Dermis blood vessel endothelial cell (primary cell): ENCODE measurements at regions not wholly inside any gene's neighbourhood (a gene's known extent, or its start where the extent isn't known, plus 50 kb on each side); places are given as distances from the start of the nearest gene placed in this dataset.
"Not testable (repeated sequence)": the region's sequence is repeated elsewhere in the genome, so short reads cannot be mapped to it uniquely, and the experiment has no call there.

Source experiments
- DNase-seq: peaks from one replicate; pipeline ENCODE4 v3.0.0; 2010

DNA sequence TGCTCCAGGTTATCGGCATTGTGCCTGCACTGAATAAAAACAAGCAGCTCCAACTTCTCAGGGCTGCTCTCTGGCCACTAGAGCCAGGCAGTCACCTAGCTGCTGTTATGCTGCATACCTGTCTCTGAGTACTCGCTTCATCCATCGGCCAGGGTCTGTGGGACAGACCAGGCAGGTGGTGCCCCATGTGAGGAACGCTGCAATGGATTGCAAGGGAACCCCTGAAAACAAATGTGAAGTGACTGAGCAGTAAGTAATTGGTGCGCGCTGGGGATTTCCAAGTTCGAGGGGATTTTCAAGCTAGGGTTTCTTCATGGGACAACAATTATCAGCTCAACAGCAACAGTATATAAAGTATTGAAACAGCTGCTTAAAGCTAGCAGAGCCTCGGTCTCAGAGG lies 965.3 kb downstream of the AACS start:
- DNase-seq, result no peak

DNA sequence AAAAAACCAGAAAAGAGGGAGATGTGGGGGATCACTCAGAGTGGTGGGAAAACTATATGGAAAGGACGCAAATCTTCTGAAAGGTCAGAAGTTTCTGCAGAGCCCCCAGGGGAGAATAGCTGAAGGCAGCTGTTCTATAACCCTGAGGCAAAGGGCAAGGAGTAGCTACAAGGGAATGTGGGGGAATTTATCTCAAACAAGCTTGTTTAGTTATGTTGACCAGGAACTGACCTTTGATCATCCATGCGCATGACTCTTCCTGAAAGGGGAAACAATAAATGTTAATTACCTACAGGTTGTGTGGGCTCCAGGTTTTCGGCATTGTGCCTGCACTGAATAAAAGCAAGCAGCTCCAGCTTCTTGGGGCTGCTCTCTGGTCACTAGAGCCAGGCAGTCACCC lies 968.5 kb downstream of the AACS start:
- no peak for DNase-seq

DNA sequence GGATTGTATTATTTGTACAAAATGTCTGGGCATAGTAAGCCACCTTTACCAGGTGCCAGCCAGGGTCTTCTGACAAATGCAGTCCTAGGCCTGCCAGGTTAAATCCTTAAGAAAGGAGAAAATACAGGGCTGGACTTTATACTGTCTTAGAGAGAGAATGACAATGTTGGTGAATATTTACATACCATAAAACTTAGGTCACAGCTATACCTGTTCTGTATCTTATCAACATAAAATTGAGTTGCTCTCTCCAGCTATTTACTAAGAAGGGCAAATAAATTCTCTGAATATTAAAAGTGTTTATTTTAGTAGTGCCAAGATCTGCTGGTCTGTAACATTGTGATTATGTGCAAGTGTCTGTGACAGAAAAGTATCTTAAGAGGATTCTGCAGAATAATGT lies 971.1 kb downstream of the AACS start:
- DNase-seq, result no peak

DNA sequence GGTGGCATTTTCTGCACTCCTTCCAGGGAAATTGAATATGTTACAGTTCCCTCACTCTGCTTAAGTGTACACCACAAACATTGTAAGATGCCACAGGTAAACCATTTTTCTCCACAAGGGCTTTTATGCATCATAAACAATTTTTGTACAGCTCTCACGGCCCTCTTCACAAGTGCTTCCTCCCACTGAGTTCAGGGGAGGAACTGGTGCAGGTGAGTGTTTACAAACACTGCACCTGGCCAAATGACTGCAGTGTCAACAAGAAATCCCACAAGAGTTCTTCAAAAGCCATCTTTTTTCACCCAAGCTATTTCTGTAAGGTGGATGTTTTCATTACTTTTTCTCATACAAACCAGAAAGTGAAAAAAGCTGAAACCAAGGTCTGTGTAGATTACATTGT lies 973.2 kb downstream of the AACS start:
- DNase-seq, result no peak

DNA sequence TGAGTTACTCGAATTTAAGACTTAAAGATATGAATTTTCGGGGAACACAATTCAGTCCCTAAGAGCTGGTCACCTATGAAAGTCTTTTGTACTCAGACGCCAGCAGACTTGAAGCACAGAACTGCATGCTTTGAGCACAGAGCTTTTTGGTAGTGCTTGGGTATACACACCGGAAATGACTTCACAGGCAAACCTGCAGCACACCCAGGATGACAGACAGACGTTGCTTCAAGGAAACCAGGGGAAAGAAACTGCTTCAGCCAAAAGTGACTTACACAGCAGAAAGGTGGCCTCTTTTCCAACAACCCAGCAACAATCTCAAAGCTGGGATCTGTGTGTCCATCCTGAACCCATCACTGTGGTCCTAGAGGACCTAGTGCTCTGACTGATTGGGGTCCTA lies 975.1 kb downstream of the AACS start:
- DNase-seq, result no peak

DNA sequence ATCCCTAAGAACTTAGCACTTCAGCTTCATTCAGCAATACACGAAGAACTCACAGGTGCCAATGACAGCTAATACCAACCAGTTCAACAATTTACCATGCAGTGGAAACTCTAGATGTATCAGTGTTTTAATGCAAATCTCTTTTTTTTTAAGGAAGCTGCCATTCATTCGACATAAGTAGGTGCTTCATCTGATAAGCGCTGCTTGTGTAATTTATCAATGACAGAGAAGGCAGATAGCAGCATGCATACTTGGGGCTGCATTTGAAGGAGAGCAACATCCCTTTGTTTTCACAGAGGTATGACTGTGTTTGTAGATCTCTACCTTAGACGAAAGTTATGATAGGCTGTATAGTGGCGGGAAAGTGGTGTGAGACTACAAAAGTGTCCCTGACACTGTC lies 977.1 kb downstream of the AACS start:
- DNase-seq, result no peak

DNA sequence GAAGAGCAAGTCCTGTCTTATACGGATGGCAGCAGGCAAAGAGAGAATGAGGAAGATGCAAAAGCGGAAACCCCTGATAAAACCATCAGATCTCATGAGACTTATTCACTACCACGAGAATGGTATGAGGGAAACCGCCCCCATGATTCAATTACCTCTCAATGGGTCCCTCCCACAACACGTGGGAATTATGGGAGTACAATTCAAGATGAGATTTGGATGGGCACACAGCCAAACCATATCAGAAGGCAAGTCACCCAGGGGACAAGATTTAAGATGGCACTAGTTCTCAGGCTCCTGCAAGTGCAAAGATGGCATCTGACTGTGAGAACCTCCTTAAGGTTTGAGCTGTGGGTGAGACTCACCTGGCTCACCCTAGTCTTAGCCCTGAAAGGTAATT lies 984.3 kb downstream of the AACS start:
- DNase-seq, result not testable (repeated sequence)

DNA sequence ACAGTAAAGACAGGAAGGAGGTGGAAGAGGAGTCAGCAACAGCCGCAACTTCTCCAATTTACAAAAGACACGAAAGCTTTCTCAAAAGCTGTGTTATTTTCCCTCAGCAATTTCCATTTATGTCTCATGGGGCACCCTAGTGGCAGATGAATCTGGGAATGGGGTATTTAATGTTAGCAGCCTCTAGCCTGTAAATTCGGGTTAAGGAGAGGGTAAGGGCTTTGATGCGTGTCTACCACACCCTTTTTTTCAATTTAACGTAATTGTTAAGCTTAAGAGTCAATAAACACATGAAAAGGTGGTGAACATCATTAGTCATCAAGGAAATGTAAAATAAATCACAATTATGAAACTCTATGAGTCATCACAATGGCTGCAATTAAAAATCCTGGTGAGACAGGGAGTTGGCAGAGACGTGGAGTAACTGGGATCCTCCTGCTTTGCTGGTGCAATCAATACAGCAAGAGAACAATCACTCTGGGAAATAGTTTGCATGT lies 986.4 kb downstream of the AACS start:
- no peak for DNase-seq

DNA sequence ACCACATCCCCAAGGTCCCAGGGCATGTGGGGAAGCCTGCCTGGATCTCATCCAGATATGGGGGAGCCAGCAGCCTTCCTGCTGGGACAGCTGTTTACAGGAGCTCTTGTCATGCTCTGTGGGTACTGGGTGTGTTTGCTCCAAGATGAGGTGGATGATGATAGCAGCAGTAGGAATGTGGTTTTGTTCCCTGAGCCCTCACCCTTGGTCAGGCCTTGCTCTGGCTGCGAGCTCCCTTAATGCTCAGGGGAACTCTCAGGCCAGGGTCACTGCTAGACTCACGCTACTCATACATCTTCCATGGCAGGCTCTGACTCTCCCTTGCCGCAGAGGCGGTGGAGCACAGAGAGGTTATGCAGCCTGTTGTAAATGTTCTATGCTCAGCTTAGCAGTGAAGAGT lies 990.3 kb downstream of the AACS start:
- DNase-seq, result no peak

DNA sequence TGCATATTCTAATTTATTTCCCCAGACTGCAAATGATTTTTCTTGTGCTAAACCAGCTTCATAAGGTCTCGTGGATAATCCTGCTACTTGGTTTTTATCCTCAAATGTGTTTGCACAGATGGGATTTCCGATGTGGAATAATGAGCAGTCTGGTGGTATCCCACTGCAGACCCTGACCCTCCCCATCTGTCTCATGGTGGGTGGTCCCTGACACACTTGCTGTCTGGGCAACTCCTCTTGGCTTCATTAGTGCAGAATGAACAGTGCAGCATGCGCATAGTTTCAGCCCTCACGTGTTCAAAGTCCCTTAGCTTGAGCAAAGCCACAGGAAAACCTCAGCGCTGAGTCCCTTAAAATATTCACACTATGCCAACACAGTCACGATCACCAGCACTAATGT lies 996.5 kb downstream of the AACS start:
- no peak for DNase-seq

DNA sequence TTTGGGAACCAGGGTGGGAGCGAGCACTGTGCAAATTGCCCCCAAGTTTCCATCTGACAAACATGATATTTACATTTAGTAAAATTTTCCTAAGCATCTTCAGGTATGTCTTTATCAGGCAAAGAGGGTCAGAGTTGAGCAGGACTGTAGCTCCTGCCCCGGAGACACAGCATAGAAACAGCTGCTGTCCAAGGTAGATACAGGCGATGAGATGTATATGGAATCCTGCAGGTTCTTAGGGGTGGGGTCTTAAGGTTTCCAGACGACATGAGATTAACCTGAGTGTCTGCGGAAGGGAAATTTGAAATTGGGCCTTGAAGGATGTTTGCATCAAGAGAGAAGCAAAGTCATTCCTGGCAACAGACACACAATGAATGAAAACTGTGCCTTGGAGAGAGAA lies 998.8 kb downstream of the AACS start:
- no peak for DNase-seq

DNA sequence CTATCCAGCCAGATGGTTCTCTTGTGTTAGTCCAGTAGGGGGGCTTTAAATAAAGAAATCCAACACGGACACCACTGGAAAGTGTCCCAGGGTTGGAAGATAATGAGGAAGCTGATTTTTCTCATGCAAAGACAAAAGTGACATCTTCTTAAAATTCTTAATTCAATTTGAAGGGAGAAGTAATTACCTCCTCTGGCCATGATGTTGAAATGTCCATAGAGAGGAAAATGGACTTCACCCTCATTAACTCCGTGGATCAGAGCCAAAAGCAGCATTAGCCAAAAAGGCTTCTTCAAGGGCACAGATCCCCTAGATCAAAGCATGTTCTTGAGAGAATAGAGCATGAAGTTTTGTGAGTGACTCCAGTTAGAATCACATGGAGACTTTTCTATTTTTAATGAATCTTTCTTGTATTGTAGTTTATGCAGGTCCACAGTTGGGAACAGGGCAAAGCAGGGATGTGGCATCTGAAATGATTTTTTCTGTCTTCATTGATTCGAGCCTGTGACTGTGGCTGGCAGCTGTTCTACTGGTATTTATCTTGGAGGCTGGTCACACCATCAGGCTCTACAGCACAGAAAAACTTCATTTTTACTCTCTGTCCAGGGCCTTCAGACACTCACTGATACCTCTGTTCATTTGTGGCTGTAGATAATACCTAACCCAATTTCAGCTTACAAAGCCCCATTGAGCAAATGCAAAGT lies 1002.5 kb downstream of the AACS start:
- DNase-seq, result no peak

DNA sequence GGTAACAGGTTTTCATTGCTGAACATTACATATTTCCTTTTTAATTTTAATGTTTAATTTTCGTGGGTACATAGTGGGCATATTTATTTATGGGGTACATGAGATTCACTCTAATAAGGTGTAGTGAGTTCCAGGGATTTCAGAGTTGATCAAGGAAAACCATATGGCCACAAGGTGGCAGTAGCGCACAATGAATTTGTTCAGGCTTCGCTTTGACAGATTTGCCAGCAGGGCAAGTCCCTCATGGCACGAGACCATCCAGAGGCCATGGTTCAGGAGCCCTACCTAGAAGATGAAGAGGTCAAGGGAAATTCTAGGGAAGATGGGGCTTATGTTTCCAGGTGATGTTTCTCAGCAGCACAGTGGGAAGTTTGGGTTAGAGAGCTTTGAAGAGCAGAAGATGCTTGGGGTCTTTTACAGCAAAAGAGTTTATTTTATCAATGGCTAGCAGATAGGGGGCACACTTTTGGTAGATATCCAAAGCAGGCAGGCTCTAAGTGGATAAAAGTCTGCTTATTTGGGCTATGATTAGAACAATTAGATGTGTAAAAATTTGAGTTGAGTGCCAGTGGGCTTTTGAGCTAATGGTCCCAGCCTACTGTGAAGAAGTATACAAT lies 1004.4 kb downstream of the AACS start:
- DNase-seq, result peak; percentile 55

DNA sequence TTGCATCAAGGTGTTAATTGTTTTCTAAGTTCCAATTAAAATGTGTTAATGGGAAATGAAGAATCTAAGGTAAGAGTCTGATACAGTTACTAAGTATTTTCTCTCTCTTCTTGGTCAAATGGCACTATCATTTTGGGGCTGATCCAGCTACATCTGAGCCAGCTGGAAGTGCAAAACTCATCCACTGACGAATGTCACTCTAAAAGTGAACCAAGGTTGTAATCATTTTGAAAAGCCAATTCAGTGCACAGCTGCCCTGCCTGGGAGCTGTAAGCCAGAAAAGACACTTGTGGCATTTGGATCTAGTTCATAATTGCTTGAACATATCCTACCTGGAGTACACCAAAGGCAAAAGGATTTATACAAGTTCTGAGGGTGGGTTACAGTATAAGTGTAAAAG lies 1011.3 kb downstream of the AACS start:
- no peak for DNase-seq

DNA sequence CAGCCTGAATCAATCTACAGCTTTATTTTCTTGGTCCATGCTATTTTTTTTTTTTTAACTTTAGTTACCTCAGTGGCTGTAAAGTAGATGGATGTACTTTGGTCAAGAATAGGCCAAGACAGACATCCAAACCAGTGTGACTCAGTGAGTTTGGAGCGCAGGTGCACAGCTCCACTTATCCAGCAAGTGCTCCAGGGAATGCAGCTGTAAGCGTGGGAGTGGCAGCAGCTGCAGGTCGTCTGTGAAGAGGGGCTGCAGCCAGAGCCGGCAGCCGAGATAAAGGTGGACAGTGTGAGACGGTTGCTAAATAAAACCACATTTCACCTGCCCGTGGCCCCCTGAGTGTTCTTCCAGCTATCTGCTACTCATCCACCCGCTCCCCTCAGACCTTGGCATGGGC lies 1018.7 kb downstream of the AACS start:
- no peak for DNase-seq

DNA sequence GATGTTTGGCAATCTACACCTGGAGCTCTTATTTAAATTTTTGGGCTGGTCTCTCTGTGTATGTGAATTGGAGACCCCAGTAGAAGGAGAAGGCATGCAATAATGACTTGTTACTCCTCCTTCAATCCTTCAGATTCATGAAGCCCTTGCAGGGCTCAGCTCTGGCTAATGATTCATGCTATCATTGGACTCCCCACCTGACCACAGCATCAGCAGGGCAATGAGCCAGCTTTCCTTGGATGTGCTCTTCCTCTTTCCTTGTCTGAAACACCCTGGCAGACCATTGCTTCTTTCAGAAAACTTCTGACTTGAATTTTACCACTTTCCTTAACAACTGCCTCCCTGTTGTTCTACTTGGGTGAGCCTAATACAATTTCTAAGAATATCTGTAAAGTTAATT lies 1019.2 kb downstream of the AACS start:
- DNase-seq, result no peak

DNA sequence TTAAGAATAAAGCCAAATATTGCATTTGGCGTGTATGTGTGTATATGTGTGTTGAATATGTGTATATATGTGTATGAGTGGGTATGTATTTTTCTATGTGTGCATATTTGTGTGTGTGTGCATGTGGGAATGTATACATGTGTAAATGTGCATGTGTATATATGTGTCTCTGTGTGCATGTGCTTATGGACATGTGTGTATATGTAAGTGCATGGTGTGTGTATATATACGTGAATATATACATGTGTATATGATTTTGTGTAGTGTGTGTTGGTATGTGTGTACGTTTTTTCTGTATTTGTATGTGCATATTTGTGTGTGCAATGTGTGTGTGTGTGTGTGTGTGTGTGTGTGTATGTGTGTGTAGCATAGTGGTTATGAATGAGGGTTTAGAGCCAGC lies 1021.0 kb downstream of the AACS start:
- DNase-seq, result no peak

DNA sequence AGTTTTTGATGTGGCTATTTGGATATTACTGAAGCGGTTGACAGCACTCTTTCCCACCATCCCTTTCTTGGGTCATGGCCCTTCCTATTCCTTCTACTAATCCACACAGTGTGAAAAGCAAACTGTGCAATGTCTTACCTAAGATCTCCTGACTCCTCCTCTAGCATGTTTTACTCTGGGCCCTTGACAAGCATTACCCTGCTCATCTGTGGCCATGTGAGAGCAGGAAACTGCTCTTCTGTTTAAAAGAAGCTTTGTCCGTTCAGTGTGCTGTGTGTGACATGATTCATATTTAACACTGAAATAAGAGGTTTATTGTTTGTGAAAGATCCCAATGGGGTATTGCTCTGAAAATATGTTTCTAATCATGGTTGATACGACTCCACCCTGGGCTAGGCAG lies 1022.5 kb downstream of the AACS start:
- DNase-seq, result no peak

DNA sequence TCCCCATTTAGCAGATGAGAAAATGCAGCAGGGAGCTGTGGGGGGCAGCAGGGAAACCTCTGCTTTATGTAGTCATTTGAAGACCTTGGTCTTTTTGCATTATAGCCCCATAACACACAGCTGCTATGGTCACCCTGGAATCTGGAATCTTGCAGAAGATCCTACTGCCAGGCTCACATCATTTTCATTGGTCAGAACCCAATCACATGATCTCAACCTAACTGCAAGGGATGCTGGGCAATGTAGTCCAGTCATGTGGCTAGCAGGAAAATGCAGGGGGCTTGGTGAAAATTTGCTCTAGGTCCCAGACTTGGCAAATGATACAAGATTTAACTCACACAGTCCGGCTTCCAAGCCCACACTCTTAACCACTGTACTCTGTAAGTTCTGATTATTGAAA lies 1028.7 kb downstream of the AACS start:
- DNase-seq, result no peak

DNA sequence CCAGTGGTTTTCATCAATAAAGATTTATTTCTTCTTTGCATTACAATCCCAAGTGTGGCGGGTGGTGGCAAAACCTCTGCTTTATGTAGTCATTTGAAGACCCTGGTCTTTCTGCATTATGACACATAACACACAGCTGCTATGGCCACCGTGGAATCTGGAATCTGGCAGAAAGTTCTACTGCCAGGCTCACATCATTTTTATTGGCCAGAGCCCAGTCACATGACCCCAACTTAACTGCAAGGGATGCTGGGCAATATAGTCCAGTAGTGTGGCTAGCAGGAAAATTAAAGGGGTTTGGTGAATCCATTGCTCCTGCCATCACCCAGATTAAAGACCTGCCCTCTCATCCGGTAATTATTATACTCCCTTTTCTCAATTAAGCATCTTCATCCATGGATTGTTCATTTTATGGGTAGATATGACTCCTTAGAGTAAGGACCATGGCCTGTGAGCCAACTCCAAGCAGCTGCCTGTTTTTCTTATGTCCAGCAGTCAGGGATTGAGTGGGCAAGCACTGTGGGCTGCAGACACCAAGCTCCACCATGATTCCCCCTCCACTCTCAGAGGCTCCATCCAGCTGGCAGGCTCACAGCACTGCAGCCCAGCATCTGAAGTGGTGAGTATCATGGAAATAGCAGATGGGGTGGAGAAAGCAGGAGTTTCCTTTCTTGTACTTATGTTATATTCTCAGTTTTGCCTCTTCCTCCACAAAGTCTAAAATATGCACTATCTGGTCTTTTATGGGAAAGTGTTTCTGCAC lies 1030.7 kb downstream of the AACS start:
- no peak for DNase-seq

DNA sequence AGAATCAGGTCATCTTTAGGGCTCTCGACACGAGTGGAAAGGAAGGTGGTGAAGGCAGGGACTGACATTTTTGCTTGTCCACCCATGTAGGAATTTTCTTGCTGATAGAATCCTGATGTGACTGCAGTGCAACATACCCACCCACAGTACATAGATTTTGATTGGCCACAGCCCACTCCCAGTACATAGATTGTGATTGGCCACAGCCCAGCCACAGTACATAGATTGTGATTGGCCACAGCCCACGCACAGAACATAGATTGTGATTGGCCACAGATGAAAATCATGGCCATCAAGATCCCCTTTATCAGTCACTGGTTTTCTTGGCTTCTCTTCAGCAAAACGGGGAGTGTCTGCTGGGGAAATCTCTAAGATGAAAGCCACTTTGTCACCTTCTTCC lies 1041.5 kb downstream of the AACS start:
- DNase-seq, result no peak

DNA sequence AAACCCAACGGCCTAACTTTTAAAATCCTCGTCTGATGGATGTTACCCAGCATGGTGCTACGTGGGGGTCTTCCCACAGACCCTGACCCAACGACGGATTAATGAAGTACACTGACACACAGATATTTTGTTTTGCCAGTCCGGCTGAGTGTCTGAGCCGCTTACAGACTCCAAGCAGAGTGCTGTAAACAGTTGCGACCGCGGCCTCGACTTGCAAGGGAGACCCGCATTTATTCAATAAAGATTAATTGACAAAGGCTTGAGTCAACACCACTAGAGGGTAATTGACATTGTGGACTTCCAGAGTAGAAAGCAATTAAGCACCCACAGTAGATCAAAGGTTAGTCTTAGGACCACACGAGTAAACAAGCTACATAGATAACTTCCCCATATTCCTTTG lies 1042.4 kb downstream of the AACS start:
- no peak for DNase-seq

DNA sequence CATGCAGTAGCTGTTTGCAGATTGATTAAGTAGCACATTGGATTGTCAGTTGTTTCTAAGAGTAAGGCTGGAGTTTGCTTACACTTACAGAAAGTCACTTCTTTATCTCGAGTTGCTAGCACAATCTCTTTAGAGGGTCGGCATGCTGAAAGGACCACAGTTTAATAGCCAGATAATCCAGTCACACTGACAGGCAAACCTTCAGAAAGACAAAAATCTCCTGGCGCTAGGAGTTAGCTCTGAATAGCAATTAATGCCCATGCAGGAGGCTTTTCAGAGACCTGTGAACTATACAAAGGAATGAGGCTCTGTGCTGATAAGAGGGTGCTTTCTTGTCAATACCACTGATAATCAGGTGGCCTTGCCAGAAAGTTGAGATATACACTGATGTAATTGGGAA lies 1043.0 kb downstream of the AACS start:
- DNase-seq, result no peak

DNA sequence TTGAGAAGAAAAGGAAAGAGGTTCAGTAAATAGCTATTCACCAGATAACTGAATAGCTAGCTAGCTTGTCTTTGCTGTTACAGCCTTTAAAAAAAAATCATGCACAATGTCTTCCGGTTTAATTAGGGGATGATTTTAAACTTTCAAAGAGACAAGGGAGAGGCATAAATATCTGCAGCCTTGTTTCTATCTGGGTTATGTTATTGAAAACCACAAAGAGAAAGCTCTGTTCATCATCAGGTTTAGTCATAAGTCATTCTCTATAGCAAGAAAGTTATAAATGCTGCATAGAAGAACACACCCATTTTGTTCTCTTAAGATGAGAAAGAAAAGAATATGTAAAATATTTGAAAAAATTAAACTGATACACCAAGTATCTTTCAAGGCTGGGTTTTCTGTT lies 1046.9 kb downstream of the AACS start:
- no peak for DNase-seq
